Loucy (cell line): ENCODE measurements at regions not wholly inside any gene's neighbourhood (a gene's known extent, or its start where the extent isn't known, plus 50 kb on each side); places are given as distances from the start of the nearest gene placed in this dataset.

Experiments used
- H2AFZ ChIP-seq: fragments of 200-600 bp; sonication (generic); 2 replicates; pipeline ENCODE4 v1.6.0; 2016; ENCODE audit warnings: antibody characterized with exemption, mild to moderate bottlenecking, low read length, moderate library complexity
- H3F3A ChIP-seq: fragments of 200-600 bp; 2 replicates; pipeline ENCODE4 v1.6.0; 2016; ENCODE audit warnings: antibody characterized with exemption, low read depth, mild to moderate bottlenecking
- H3K27me3 ChIP-seq: fragments of 200-600 bp; sonication (generic); 2 replicates; pipeline ENCODE4 v1.6.1; 2014; ENCODE audit warnings: low read length, mild to moderate bottlenecking; ENCODE audit not compliant: insufficient read depth, poor library complexity, severe bottlenecking
- H3K36me3 ChIP-seq: fragments of 200-600 bp; sonication (generic); 2 replicates; pipeline ENCODE4 v1.6.1; 2016; ENCODE audit warnings: low read length; ENCODE audit not compliant: insufficient read depth
- H3K4me1 ChIP-seq: fragments of 200-600 bp; sonication (generic); 2 replicates; pipeline ENCODE4 v1.5.1; 2014; ENCODE audit warnings: low read length, mild to moderate bottlenecking; ENCODE audit not compliant: insufficient read depth, poor library complexity, severe bottlenecking
- H3K4me2 ChIP-seq: fragments of 200-600 bp; sonication (generic); 2 replicates; pipeline ENCODE4 v1.6.0; 2014; ENCODE audit warnings: antibody characterized with exemption, low read length, low read depth, mild to moderate bottlenecking; ENCODE audit not compliant: poor library complexity, severe bottlenecking
- H3K4me3 ChIP-seq: fragments of 200-600 bp; sonication (generic); 2 replicates; pipeline ENCODE4 v1.5.1; 2014; ENCODE audit warnings: low read length, mild to moderate bottlenecking, mixed read lengths; ENCODE audit not compliant: poor library complexity, severe bottlenecking
- H3K79me2 ChIP-seq: fragments of 200-600 bp; sonication (generic); 2 replicates; pipeline ENCODE4 v1.6.1; 2014; ENCODE audit warnings: low read length; ENCODE audit not compliant: insufficient read depth
- H3K9ac ChIP-seq: fragments of 200-600 bp; sonication (generic); 2 replicates; pipeline ENCODE4 v1.6.0; 2014; ENCODE audit warnings: mild to moderate bottlenecking, low read depth, low read length, moderate library complexity; ENCODE audit not compliant: poor library complexity, severe bottlenecking
- H3K9me2 ChIP-seq: fragments of 200-600 bp; sonication (generic); replicated peaks from 2 replicates; pipeline ENCODE4 v1.6.1; 2016; ENCODE audit warnings: low read depth, low read length, mixed read lengths
- H3K9me3 ChIP-seq: fragments of 200-600 bp; sonication (generic); 2 replicates; pipeline ENCODE4 v1.6.1; 2014; ENCODE audit warnings: mild to moderate bottlenecking, antibody characterized with exemption, low read length, low read depth; ENCODE audit not compliant: insufficient read depth
- H4K20me1 ChIP-seq: fragments of 200-600 bp; sonication (generic); 2 replicates; pipeline ENCODE4 v1.6.0; 2014; ENCODE audit warnings: antibody characterized with exemption, low read length, mild to moderate bottlenecking; ENCODE audit not compliant: insufficient read depth, poor library complexity, severe bottlenecking
- EZH2phosphoT487 ChIP-seq: fragments of 200-600 bp; IDR thresholded peaks from 2 replicates; pipeline ENCODE4 v1.6.1; 2018; ENCODE audit warnings: antibody characterized with exemption, mild to moderate bottlenecking, moderate library complexity, borderline replicate concordance
- TF ChIP-seq, protein P1 (sequence below): fragments of 200-600 bp; sonication (generic); conservative IDR thresholded peaks from 2 replicates; pipeline ENCODE4 v1.5.1; 2014; ENCODE audit warnings: mild to moderate bottlenecking, antibody characterized with exemption, low read length

DNA sequence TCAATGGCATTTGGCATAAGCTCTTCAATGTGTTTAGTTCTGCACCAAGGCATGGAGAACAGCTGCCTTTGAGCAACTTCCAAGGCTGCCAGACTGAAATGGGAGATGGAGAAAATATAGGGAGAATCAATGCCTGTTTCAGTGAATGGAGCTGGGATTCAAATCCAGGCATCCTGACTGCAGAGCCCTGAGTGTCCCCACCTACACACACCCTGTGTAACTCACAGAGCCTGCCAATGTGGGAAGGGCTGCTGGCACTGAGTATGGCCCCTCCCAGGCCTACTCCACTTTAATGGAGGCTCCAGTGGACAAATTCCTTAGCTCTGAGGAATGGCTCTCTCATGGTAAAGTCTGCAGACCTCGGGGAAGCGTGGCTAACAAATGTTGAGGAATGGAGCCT is 145.6 kb upstream of the TNR start:
- Histone ChIP-seq H3K9me3 (no peaks in the 10 kb centered on the region), H3K36me3 (no peaks in the 10 kb centered on the region), H3K27me3 (no peaks in the 10 kb centered on the region), H4K20me1 (no peaks in the 10 kb centered on the region), H3K9ac (no peak overlapping the region), H3K4me1 (no peaks in the 10 kb centered on the region), H3K79me2 (no peaks in the 10 kb centered on the region), H3K9me2 (no peaks in the 10 kb centered on the region), H2AFZ (no peak overlapping the region), H3K4me2 (no peak overlapping the region), H3F3A (no peaks in the 10 kb centered on the region), H3K4me3 (no peak overlapping the region)
- TF ChIP-seq, protein P1, sequence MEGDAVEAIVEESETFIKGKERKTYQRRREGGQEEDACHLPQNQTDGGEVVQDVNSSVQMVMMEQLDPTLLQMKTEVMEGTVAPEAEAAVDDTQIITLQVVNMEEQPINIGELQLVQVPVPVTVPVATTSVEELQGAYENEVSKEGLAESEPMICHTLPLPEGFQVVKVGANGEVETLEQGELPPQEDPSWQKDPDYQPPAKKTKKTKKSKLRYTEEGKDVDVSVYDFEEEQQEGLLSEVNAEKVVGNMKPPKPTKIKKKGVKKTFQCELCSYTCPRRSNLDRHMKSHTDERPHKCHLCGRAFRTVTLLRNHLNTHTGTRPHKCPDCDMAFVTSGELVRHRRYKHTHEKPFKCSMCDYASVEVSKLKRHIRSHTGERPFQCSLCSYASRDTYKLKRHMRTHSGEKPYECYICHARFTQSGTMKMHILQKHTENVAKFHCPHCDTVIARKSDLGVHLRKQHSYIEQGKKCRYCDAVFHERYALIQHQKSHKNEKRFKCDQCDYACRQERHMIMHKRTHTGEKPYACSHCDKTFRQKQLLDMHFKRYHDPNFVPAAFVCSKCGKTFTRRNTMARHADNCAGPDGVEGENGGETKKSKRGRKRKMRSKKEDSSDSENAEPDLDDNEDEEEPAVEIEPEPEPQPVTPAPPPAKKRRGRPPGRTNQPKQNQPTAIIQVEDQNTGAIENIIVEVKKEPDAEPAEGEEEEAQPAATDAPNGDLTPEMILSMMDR = no peak
- TF ChIP-seq EZH2phosphoT487 = no peak

DNA sequence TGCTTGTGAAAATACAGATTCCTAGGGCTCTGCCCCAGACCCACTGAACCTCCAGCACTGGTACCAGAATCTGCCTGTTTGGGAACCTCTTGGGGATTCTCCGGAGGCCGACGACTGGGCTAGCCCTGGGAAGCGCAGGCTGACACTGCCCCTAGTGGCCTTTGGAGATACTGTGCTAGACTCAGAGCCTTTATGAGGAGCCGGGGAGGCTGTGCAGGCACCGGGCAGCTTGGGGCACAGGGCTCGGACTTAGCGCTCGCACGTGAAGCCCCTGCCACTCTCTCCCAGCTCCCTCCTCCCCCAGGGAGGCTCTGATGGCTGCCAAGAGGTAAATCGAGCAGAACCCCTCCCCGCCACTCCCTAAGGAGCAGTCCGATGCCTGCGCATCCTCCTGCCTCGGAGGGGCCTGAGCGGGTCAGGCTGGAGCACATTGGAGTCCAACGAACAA is 144.6 kb upstream of the TNR start:
- H3K4me1 ChIP-seq = no peaks in the 10 kb centered on the region
- TF ChIP-seq, protein P1 = peak; percentile 80
- no peak for TF ChIP-seq EZH2phosphoT487
- H3K4me3 ChIP-seq = no peak overlapping the region
- no peaks in the 10 kb centered on the region for H3K9me3 ChIP-seq
- H3K9me2 ChIP-seq = no peaks in the 10 kb centered on the region
- no peaks in the 10 kb centered on the region for H3K79me2 ChIP-seq
- H3K36me3 ChIP-seq = no peaks in the 10 kb centered on the region
- no peak overlapping the region for H3K4me2 ChIP-seq
- H3F3A ChIP-seq = no peaks in the 10 kb centered on the region
- H3K9ac ChIP-seq = no peak overlapping the region
- H4K20me1 ChIP-seq = no peaks in the 10 kb centered on the region
- H2AFZ ChIP-seq = no peak overlapping the region
- no peaks in the 10 kb centered on the region for H3K27me3 ChIP-seq

DNA sequence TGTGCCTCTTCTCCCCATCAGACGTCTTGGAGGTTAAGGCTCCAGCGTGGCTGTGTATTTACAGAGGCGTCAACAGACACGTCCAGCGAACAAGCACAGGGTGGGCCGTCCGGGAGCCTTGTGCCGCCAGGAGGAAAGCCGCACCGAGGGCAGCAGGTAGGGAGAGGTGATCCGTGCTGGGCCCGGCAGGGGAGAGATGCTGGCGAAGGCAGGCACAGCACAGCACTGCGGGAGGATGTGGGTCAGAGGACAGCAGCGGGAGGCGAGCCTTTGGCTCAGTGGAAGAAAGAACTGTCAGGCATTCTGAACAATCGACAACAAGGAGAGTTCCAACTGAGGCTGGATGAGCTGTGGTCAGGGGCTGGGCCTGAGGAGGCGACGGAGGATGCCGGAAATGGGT is 144.1 kb upstream of the TNR start:
- H3K79me2 ChIP-seq = no peaks in the 10 kb centered on the region
- H3K27me3 ChIP-seq = no peaks in the 10 kb centered on the region
- TF ChIP-seq, protein P1 = no peak
- TF ChIP-seq EZH2phosphoT487 = no peak
- H3K9ac ChIP-seq = no peak overlapping the region
- no peaks in the 10 kb centered on the region for H4K20me1 ChIP-seq
- no peaks in the 10 kb centered on the region for H3K9me3 ChIP-seq
- H3K4me3 ChIP-seq = no peak overlapping the region
- H3K36me3 ChIP-seq = no peaks in the 10 kb centered on the region
- H2AFZ ChIP-seq = no peak overlapping the region
- H3F3A ChIP-seq = no peaks in the 10 kb centered on the region
- no peak overlapping the region for H3K4me2 ChIP-seq
- no peaks in the 10 kb centered on the region for H3K4me1 ChIP-seq
- no peaks in the 10 kb centered on the region for H3K9me2 ChIP-seq
